T47D (cell line): ENCODE measurements at regions not wholly inside any gene's neighbourhood (a gene's known extent, or its start where the extent isn't known, plus 50 kb on each side); places are given as distances from the start of the nearest gene placed in this dataset.
A peak's percentile ranks its signal among the peaks of the same experiment; 100 is the strongest.
"Not testable (repeated sequence)": the region's sequence is repeated elsewhere in the genome, so short reads cannot be mapped to it uniquely, and the experiment has no call there.

Experiments used
- DNase-seq, 2 experiments: peaks; one replicate each; pipeline versions ENCODE4 v3.0.0 to v3.0.0-alpha.2; 2011 to 2012; ENCODE audit warnings: low read depth in 1 of 2, low spot score in 1 of 2
- JUND ChIP-seq: IDR thresholded peaks from 2 replicates; pipeline ENCODE4 v1.6.1; 2012; ENCODE audit warnings: low read depth
- in situ Hi-C: cut with HindIII; loops from 2 replicates; pipeline ENCODE4 v1.10.0; 2016; ENCODE audit warnings: low sequenced_read_pairs, low pct_unique_long_range_greater_than_20kb

GRCh38 chr6:103862297-103862696 lies 997.4 kb downstream of the HACE1 start:
- no peak for DNase-seq
- TF ChIP-seq JUND: no peak
- in situ Hi-C loops: no loop called here

DNA sequence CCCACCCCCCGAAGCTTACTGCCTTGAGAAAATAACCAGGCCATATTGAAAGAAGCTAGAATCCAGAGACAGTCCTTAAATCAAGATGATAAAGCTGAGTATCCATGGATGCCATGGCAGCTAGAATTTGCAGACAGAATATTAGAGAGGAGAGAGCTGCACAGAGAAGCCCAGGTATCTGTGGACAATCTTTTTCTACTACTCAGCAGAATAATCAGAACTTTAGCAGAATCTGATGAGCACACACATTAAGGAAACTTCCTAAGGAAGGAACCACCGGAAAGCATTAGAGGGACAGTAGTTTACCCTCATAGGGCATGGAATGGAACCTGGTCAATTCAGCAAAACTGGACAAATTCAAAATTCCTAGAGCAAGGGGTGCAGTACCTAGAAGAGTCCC lies 1001.7 kb downstream of the HACE1 start:
- DNase-seq: no peak
- TF ChIP-seq JUND: no peak
- in situ Hi-C loops: no loop called here

- in situ Hi-C loops: no loop called here
- TF ChIP-seq JUND: no peak
- no peak for DNase-seq
These were observed 1004.0 kb downstream of the HACE1 start for GRCh38 chr6:103855750-103856149.

DNA sequence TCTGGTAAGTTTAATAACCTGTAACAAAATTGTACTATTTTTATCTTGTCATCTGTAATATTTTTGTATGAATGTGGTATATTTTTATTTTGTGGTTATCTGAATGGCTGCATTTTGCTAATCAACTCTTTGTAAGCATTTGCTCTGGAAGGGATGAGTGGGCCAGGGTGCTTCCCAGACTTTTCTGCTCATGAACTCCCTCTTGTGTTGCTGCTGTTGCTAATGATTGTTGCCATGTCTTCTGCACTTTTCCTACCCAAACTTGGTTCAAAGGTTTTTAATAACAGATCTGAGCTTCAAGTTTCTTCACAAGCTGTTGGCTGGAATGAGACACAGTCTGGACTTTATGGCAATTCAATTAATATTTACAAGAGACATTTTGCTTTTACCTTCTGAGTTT lies 1005.7 kb downstream of the HACE1 start:
- in situ Hi-C loops: no loop called here
- DNase-seq: no peak
- TF ChIP-seq JUND: no peak

GRCh38 chr6:103838457-103838856 lies 1021.3 kb downstream of the HACE1 start:
- in situ Hi-C loops: no loop called here
- TF ChIP-seq JUND: no peak

GRCh38 chr6:103826209-103826608 lies 1033.5 kb downstream of the HACE1 start:
- no peak for DNase-seq
- in situ Hi-C loops: no loop called here

More at GRCh38 chr6:103838457-103838856, 1021.3 kb downstream of the HACE1 start:
- no peak for DNase-seq

GRCh38 chr6:103820148-103820547 lies 1039.6 kb downstream of the HACE1 start:
- DNase-seq: no peak
- in situ Hi-C loops: no loop called here
- TF ChIP-seq JUND: no peak

More at GRCh38 chr6:103826209-103826608, 1033.5 kb downstream of the HACE1 start:
- no peak for TF ChIP-seq JUND

DNA sequence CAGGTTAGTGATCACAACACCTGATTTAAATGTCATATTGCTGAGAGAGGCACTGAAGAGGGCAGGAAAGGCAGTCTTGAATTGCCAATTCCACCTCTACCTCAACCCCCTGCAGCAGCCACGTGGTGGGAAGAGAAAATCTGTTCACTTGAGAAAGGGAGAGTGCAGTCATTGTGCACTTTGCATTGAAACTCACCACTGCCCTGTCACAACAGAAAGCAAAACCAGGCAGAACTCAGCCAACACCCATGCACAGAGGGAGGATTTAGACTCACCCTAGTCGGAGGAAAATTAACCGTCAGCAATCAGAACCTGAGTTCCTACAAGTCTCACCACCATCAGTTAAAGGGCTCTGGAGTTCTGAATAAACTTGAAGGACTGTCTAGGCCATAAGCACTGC lies 1040.2 kb downstream of the HACE1 start:
- in situ Hi-C loops: no loop called here
- DNase-seq: no peak
- no peak for TF ChIP-seq JUND

DNA sequence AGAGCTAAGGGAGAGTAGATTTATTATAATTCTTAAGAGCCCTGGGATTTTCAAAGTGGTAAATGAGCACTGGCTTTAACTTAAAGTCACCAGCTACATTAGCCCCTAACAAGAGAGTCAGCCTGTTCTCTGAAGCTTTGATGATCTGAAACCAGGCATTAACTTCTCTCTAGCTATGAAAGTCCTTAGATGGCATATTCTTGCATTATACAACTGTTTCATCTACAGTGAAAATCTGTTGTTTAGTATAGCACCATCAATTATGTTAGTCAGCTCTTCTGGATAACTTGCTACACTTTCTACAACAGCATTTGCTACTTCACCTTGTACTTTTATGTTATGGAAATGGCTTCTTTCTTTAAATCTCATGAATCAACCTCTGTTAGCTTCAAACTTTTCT lies 1046.7 kb downstream of the HACE1 start:
- no peak for TF ChIP-seq JUND
- no peak for DNase-seq
- in situ Hi-C loops: no loop called here

- DNase-seq, in situ Hi-C loops: not testable (repeated sequence)
These were observed 1057.7 kb downstream of the HACE1 start for GRCh38 chr6:103801901-103802479.

GRCh38 chr6:103799971-103800670 lies 1059.6 kb downstream of the HACE1 start:
- in situ Hi-C loops: no loop called here
- TF ChIP-seq JUND: no peak
- DNase-seq: no peak

GRCh38 chr6:103798166-103798565 lies 1061.6 kb downstream of the HACE1 start:
- in situ Hi-C loops: no loop called here
- no peak for TF ChIP-seq JUND
- DNase-seq: no peak

DNA sequence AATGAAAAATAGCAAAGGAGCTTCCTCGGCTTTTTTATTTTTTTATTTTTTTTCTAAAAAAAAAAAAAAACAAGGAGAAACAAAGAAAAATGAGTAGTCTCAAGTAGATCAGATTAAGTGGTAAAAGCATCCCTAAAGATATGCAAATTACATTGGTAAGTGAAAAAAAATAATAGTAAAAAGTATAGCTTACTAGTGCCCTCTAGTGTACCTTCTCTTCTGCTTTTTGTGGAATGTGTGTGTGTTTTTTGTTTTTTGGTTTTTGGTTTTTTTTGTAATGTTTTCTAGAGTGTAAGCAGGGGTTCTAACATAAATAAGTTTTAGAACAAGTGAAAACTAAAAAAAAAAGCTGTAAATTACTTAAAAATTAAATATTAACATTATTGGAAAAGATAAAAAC lies 1062.0 kb downstream of the HACE1 start:
- TF ChIP-seq JUND: no peak
- peak in 1 of 2 experiments; percentile 17 for DNase-seq
- in situ Hi-C loops: no loop called here

DNA sequence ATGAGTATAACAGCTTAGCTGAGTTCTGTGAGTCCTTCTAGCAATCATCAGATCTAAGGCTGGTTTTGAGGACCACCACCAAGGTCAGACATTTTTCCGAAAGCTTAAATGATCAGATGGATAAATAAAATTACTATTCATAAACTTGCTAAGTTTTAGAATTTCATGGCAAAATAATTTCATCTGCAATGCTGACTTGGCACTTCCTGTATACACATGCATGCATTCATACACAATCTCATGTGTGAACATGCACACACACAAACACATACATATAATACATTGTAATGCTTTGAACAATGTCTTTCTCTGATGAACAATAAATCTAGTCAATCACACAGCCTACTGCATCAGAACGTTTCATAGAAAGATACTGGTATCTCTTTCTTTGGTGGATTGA lies 1068.3 kb downstream of the HACE1 start:
- DNase-seq: no peak
- no peak for TF ChIP-seq JUND
- in situ Hi-C loops: no loop called here
